ENCODE measurements at regions not wholly inside any gene's neighbourhood (a gene's known extent, or its start where the extent isn't known, plus 50 kb on each side); places are given as distances from the start of the nearest gene placed in this dataset.
A peak's percentile ranks its signal among the peaks of the same experiment; 100 is the strongest.

DNA sequence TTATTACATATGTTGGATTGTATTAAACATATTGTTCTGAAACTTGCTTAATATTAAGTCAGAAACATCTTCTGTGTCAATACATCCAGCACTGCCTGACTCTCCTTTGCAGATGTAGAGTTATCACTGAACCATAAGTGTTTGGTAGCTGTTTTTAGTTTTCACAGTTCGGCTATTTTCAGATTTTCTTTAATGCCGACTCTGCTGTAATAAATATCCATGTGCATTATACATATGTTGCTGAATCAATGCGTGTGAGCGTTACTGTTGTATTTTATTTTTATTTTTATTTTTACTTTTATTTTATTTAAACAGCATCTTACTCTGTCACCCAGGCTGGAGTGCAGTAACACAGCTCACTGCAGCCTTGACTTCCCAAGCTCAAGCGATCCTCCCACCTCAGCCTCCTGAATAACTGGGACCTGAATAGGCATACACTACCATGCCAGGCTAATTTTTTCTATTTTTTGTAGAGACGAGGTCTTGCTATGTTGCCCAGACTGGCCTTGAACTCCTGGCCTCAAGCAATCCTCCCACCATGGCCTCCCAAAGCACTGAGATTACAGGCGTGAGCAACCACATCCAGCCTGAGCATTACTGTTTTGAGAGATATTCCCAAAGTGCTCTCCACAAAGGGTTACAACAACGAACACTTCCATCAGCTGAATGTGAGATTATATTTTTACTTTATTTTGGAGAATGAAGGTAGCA, 50.7 kb upstream of the NOCT start:
- DNase-seq, result no peak

DNA sequence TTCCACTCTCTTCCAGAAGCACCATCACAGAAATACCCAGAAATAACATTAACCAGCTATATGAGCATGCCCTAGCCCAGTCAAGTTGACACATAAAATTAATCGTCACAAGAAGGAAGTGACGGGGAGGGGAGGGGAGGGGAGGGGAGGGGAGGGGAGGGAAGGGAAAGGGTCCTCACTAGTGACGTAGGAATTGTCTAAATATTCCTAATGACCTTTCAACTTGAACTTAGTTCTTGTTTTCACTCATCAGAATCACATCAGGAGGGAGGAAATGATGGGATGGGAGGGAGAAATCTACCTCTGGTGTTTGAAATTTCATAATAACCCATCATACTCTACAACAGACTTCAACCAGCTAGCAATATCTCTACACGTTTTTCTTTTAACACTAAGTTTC, 52.2 kb upstream of the NOCT start:
- DNase-seq, result no peak

GRCh38 chr4:138961664-138962063, 53.9 kb upstream of the NOCT start:
- no peak for DNase-seq

GRCh38 chr4:138961129-138961528, 54.5 kb upstream of the NOCT start:
- no peak for DNase-seq

DNA sequence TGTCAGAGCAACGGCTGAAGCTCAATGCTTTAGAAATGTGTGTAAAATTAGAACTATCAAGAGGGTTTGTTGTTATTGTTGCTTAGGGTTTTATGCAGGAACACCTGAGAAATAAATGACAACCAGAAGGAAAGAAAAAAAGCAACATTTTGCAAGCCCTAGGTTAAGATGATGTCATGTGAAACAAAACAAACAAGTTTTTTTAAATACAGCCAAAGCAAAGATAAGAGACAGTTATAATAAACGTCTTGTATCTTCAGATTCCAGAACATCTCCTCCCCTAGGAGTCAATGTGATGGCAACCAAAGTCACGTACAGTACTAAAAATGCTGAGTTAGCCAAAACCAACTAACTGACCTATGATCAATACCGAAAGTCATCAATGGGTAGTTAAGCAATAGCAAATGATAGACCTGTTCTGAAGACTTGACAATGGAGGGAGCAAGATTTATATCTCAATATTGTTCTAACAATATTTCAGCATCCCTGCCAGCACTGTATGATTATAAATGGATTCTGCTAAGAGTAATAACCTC, 55.3 kb upstream of the NOCT start:
- no peak for DNase-seq

- DNase-seq, result no peak
Measured at GRCh38 chr4:138959097-138959815, 56.3 kb upstream of the NOCT start.

DNA sequence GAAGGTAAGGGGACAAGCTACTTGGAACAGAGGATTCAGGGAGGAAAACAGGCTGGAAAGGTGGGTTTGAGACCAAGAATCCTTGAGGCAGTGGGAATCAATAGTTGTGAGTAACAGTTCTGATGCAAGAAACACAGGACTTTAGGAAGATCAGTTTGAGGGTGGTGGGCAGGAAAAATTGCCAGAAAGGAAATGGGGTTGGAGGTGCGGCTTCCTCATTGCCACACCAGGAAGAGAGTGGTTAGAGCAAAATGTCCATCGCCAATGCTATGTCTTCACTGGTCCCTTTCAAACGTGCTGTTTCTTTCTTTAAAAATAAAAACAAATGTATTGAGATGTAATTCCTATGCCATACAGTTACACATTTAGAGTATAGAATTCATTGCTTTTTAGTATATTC, 57.1 kb upstream of the NOCT start:
- DNase-seq, result no peak

DNA sequence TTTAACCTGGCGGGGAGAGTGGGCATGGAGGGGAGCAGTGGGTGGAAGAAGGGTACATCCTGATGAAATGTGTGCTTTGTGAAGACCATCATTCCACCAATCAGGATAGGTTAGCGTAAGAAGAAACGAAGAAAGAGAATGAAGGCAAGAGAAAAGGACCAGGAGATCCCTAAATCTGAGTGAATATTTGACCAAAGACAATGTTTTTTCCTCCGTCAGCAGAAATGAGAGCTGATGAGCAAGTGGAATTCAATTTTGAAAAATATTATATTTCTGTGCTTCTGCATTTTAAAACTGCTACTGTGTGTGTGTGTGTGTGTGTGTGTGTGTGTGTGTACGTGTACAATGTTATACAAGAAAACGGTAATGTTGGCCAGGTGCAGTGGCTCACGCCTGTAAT, 58.3 kb upstream of the NOCT start:
- no peak for DNase-seq

DNA sequence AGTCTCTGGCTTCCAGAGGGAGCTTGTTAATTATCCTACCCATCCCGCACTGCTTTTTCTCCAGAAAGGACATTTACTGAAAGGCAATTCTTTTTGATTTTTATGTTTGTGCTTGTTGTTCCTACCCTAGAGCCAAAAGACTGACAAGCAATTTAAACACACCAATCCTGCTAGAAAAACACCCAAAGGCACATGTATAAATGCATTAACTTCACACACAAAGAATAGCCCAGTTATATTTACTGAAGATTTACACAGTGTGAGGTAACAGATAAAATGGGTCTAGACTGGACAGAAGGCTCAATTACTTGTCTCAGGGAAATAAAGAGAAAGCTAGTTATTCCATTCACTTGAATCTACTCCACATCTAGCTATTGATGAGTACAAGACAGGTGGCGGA, 61.2 kb upstream of the NOCT start:
- DNase-seq, result no peak

- no peak for DNase-seq
Measured at GRCh38 chr4:138953961-138954371, 61.6 kb upstream of the NOCT start.

DNA sequence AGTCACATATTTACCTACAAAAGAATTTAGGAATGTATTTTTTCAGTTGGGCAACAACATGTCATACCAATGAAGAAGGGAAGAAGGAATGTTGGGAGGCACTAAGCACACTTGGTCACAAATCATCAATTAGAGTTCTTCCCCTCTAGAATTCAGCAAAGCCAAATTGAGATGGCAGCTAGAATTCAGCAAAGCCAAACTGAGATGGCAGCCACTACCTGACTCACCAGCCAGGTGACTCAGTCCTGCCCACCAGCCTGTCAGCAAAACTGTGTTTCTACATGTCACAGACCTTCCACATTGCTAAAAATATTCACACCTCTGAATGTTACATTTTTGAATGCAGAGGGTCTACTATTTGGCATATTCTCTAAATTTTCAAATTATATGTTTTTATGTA, 63.2 kb upstream of the NOCT start:
- DNase-seq, result peak; percentile 30 to 48

DNA sequence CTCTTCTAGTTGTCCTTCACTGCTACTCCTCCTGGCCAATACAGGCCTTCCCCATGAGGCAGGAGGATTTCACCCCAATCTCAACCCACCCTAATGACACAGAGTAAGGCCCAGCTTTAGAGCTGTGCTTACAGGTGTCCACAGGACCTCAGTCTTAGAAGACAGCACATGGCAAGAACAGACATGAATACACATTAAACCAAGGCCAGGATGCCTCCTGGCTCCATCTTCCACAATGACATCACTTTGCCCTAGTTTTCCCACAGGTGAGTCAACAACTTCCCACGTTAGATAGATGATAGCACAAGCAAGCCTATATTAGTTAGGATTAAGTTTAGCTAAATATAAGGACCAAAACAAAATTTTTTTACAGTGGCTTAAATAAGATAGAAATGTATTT, 63.8 kb upstream of the NOCT start:
- DNase-seq, result no peak

GRCh38 chr4:138949866-138950265, 65.7 kb upstream of the NOCT start:
- DNase-seq, result no peak

DNA sequence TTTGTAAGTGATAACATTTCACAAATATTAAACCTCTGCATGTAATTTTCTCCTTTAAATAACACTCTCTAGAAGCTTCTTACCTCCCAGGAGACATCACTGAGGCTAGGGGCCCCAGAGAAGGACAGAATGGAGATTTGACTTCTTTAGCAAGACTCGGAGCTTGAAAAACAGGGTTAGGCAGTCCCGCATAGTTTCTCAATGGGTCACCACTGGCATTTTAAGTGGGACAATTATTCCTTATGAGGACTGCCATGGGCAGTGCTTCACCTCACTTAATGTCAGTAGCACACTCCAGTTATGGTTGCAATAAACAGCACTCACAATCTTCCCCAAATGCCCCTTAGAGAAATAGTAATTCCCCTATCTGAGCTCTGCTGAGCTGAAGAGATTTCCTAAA, 66.7 kb upstream of the NOCT start:
- DNase-seq, result no peak

DNA sequence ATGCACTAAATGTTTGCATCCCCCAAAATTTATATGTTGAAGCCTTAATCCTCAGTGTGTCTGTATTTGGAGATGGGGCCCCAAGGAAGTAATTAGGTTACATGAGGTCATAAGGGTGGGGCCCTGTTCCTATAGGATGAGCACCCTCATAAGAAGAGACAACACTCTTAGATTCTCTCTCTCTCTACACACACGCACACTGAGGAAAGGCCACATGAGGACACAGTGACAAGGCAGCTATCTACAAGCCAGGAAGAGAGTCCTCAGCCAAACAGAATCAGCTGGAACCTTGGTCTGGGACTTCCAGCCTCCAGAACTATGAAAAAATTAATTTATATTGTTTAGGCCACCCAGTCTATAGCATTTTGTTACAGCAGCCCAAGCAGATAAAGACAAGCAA, 69.3 kb upstream of the NOCT start:
- DNase-seq, result no peak

DNA sequence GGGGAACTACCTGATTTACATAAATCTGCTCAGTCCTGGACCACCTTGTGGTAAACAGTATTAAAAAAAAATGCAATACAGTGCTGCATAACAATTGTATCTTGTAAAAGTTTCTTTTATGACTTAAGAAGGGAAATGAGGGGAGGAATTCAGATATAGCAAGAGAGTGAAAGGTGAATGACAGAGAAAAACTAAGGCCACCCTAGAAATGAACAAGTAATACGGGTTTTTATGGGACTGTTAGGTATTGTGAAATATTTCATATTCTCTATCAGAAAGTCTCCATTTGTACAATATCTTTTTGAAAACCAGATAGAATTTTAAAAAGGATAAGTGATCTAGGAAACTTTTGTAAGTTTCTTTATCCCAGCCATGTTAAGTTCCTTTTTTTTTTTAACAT, 69.7 kb upstream of the NOCT start:
- no peak for DNase-seq

- DNase-seq, result no peak
Measured at GRCh38 chr4:138945401-138945800, 70.2 kb upstream of the NOCT start.

DNA sequence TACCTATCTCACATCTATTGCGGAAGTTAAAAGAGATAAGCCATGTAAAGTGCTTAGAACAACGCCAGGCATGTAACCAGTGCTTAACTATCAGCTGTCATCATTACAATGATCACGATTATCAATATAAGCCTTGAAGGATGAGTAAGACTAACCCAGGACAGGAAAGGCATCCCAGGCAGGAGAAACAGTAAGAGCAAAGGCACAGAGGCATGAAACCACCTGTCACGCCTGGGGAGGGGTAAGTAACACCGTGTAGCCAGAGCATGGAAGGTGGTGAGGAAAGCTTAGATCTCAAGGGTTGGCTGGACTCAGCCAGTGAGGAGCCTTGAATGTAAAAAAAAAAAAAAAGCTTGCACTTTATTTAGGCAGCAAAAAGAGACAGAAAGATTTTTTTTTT, 71.7 kb upstream of the NOCT start:
- DNase-seq, result no peak

DNA sequence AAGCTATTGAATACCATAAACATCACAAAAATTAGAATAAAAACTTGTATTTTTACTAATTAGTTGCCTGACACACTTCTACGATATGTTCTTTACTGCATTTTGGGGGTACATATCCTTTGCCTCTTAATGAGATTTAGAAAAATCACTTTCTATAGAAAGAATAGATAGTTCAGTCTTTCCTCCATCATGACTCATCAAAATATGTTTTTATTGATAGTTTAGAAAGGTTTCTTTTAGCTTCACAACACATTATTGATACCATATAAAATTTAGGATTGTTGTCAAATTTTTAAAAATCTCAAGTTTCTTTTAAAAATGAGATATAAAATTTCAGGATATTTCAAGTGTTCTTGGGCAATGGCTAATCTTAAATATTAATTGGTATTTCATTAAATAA, 74.5 kb upstream of the NOCT start:
- DNase-seq, result no peak

- DNase-seq, result no peak
Measured at GRCh38 chr4:138939960-138940359, 75.6 kb upstream of the NOCT start.

DNA sequence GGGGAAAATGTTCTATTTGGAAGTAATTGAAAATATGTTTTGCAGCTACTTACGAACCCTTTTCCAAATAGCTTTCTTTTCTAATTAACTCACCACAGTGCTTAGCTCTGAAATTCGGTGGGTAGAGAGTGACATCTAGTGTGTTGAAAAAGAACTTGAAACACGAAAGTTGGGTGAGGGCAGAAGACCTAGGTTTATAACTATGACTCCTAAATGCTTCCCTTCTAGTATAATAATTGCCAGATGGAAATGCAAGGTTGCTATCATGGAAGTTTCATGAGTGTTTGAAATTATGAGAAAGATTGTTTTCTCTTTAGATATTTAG, 77.3 kb upstream of the NOCT start:
- no peak for DNase-seq

GRCh38 chr4:138935135-138935807, 80.3 kb upstream of the NOCT start:
- DNase-seq, result no peak

- DNase-seq, result no peak
Measured at GRCh38 chr4:138927072-138927471, 88.5 kb upstream of the NOCT start.

- DNase-seq, result no peak
Measured at GRCh38 chr4:138925495-138925894, 90.1 kb upstream of the NOCT start.

Measured in activated T-cell treated with anti-CD3 and anti-CD28 coated beads, Interleukin-2, amount 50 U/mL, for 48 hours (primary cell).